Dendritic cell treated with granulocyte-macrophage colony-stimulating factor and Interleukin-4, amounts not matched to agents 40 ng/mL and 50 ng/mL, for 4 days (primary cell): ENCODE measurements at regions not wholly inside any gene's neighbourhood (a gene's known extent, or its start where the extent isn't known, plus 50 kb on each side); places are given as distances from the start of the nearest gene placed in this dataset.

ENCODE experiments used
- H3K27ac Mint-ChIP-seq: one replicate; pipeline ENCODE4 v1.8.0; 2022; ENCODE audit warnings: mild to moderate bottlenecking, mixed read lengths
- H3K27me3 Mint-ChIP-seq: one replicate; pipeline ENCODE4 v1.8.0; 2022; ENCODE audit warnings: mild to moderate bottlenecking, mixed read lengths
- H3K36me3 Mint-ChIP-seq: one replicate; pipeline ENCODE4 v1.8.0; 2022; ENCODE audit warnings: low read depth, mixed read lengths
- H3K4me1 Mint-ChIP-seq: one replicate; pipeline ENCODE4 v1.8.0; 2022; ENCODE audit warnings: low read depth, mixed read lengths
- H3K4me3 Mint-ChIP-seq: one replicate; pipeline ENCODE4 v1.8.0; 2022; ENCODE audit warnings: mild to moderate bottlenecking, moderate library complexity, mixed read lengths
- H3K9me3 Mint-ChIP-seq: one replicate; pipeline ENCODE4 v1.8.0; 2022; ENCODE audit warnings: mixed read lengths
- intact Hi-C: fragments of 100-400 bp; cut with micrococcal nuclease; formaldehyde crosslinking; loops from one replicate; pipeline ENCODE4 v1.15.0; 2022

GRCh38 chr2:23296691-23297090 is 88.3 kb upstream of the KLHL29 start:
- no peaks in the 10 kb centered on the region for H3K4me1 Mint-ChIP-seq
- no peak overlapping the region for H3K27ac Mint-ChIP-seq
- intact Hi-C loops: no loop called here
- no peaks in the 10 kb centered on the region for H3K27me3 Mint-ChIP-seq
- no peak overlapping the region for H3K4me3 Mint-ChIP-seq
- no peaks in the 10 kb centered on the region for H3K9me3 Mint-ChIP-seq
- no peaks in the 10 kb centered on the region for H3K36me3 Mint-ChIP-seq

GRCh38 chr2:23297112-23297511 is 87.9 kb upstream of the KLHL29 start:
- H3K27me3 Mint-ChIP-seq: no peaks in the 10 kb centered on the region
- no peaks in the 10 kb centered on the region for H3K36me3 Mint-ChIP-seq
- H3K27ac Mint-ChIP-seq: no peak overlapping the region
- no peak overlapping the region for H3K4me3 Mint-ChIP-seq
- intact Hi-C loops: no loop called here
- H3K4me1 Mint-ChIP-seq: no peaks in the 10 kb centered on the region
- H3K9me3 Mint-ChIP-seq: no peaks in the 10 kb centered on the region

- H3K4me3 Mint-ChIP-seq: no peak overlapping the region
- H3K36me3 Mint-ChIP-seq: no peaks in the 10 kb centered on the region
- no peaks in the 10 kb centered on the region for H3K27me3 Mint-ChIP-seq
- H3K4me1 Mint-ChIP-seq: no peaks in the 10 kb centered on the region
- intact Hi-C loops: no loop called here
- H3K9me3 Mint-ChIP-seq: no peaks in the 10 kb centered on the region
- H3K27ac Mint-ChIP-seq: no peak overlapping the region
Measured at GRCh38 chr2:23298551-23298950, 86.4 kb upstream of the KLHL29 start.

DNA sequence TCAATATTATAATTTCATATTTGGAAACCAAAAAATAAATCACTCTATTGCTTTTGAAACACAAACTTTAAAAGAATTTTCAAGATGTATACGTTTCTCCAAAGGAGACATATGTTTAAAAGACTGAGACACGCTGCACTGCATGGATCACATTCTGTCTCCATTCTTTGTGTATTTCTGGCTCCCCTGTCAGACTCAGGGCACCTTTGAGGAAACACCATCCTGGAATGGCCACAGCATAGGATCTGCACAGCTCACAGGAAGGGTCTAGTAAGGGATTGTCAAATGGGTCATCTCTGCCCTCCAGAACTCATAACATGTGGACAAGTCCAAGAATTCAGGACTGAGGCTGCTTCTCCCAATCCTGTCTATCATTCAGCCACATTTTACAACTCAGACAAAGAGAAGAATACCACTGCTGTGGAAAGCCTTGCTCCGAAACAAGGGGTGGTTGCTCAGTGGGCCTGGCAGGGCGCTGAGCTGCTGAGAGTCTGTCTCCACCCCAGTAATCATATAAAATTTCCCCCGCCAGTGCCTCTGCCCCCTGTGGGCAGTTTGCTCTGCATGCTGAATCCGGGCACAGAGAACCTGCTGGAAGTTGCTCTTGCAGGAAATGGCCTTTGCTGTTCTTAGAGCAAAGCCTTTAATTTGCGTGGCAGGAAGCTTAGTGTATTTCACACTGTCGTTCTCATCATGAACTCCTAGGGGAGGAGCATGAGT is 85.3 kb upstream of the KLHL29 start:
- H3K4me1 Mint-ChIP-seq: no peaks in the 10 kb centered on the region
- intact Hi-C loops: no loop called here

DNA sequence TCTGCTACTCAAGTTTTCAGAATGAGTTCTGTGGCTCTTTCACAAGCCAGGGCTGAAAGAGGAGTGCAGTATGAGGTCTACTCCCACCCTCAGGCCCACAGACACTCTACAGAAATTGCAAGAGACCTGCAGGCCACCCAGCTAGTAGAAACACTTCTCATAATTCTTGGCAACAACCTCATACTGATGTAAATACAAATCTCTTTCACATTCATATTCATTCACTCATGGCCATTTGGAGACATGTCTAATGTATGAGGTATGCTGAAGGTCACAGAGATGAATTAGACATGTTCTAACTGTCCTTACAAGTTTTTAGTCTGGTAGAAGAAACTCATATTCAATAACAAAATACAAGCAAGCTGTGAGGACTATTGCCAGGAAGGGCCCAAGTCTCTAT is 83.8 kb upstream of the KLHL29 start:
- no peaks in the 10 kb centered on the region for H3K4me1 Mint-ChIP-seq
- no peaks in the 10 kb centered on the region for H3K9me3 Mint-ChIP-seq
- H3K27me3 Mint-ChIP-seq: no peaks in the 10 kb centered on the region
- H3K4me3 Mint-ChIP-seq: no peak overlapping the region
- no peaks in the 10 kb centered on the region for H3K36me3 Mint-ChIP-seq
- no peak overlapping the region for H3K27ac Mint-ChIP-seq
- intact Hi-C loops: no loop called here

More for the DNA sequence above, 85.3 kb upstream of the KLHL29 start:
- H3K27ac Mint-ChIP-seq: no peak overlapping the region
- H3K4me3 Mint-ChIP-seq: no peak overlapping the region
- no peaks in the 10 kb centered on the region for H3K9me3 Mint-ChIP-seq
- H3K36me3 Mint-ChIP-seq: no peaks in the 10 kb centered on the region
- H3K27me3 Mint-ChIP-seq: no peaks in the 10 kb centered on the region

DNA sequence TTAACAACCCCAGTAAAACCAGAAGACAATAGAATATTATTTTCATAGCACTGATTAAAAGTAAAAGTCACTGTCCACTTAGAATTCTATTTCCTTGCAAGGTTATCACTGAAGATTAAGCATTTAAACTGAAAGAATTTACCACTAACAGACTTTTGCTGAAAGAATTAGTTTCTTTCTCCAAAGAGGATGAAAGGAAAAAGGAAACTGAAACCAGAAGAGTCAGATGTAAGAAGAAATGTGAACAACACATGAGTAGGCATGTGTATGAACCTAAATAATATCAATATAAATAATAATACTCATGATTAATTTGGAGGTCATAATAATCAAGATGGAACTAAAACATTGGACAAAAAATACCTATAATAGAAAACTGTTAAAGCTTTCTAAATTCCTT is 82.4 kb upstream of the KLHL29 start:
- H3K4me1 Mint-ChIP-seq: no peaks in the 10 kb centered on the region
- no peak overlapping the region for H3K27ac Mint-ChIP-seq
- no peak overlapping the region for H3K4me3 Mint-ChIP-seq
- intact Hi-C loops: no loop called here
- H3K27me3 Mint-ChIP-seq: no peaks in the 10 kb centered on the region
- H3K9me3 Mint-ChIP-seq: no peaks in the 10 kb centered on the region
- no peaks in the 10 kb centered on the region for H3K36me3 Mint-ChIP-seq

DNA sequence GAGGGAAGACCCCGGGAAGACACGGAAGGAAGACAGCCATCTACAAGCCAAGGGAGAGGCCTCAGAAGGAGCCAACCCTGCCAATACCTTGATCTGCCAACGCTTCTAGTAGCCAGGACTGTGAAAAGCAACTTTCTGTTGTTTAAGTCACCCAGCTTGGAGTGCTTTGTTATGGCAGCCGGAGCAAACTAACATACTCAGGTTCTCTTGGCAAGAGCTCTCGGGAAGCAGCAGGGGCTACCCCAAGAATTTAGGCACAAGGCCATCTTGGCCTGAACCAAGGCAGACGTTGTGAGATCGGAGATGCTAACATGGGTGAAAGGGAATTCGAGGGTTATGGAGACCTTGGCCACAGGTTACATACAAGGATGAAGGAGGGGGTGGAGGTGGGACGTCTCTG is 78.6 kb upstream of the KLHL29 start:
- Mint-ChIP-seq H3K27ac (no peak overlapping the region), H3K9me3 (no peaks in the 10 kb centered on the region), H3K27me3 (no peaks in the 10 kb centered on the region), H3K4me3 (no peak overlapping the region), H3K36me3 (no peaks in the 10 kb centered on the region), H3K4me1 (no peaks in the 10 kb centered on the region)
- intact Hi-C loops: no loop called here

DNA sequence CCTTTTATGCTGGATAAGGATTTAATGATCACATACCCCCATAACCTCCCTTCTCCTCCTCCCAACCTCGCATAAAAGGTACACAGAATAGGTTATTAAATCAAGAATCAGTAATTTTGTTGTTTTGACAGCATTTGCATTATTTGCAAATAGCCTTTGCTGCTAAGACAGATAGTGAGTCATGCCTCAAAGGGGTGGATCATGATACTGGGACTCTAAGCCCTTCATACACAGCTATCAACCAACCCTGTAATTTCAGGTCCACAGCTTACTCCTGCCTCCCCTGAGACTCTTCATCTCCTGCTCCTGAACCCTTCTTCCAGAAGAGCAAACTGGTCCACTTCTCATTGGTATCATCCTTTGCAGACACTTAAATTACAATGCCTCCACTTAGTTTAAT is 73.8 kb upstream of the KLHL29 start:
- Mint-ChIP-seq H3K4me1 (no peaks in the 10 kb centered on the region), H3K9me3 (no peaks in the 10 kb centered on the region), H3K36me3 (no peaks in the 10 kb centered on the region), H3K27ac (no peak overlapping the region), H3K4me3 (no peak overlapping the region), H3K27me3 (no peaks in the 10 kb centered on the region)
- intact Hi-C loops: no loop called here

- Mint-ChIP-seq H3K4me1 (no peaks in the 10 kb centered on the region), H3K27me3 (no peaks in the 10 kb centered on the region), H3K27ac (no peak overlapping the region), H3K9me3 (no peaks in the 10 kb centered on the region), H3K36me3 (no peaks in the 10 kb centered on the region), H3K4me3 (no peak overlapping the region)
- intact Hi-C loops: no loop called here
Measured at GRCh38 chr2:23312996-23313606, 71.9 kb upstream of the KLHL29 start.

GRCh38 chr2:23314687-23315086 is 70.3 kb upstream of the KLHL29 start:
- H3K27me3 Mint-ChIP-seq: no peaks in the 10 kb centered on the region
- no peak overlapping the region for H3K4me3 Mint-ChIP-seq
- H3K9me3 Mint-ChIP-seq: no peaks in the 10 kb centered on the region
- H3K36me3 Mint-ChIP-seq: no peaks in the 10 kb centered on the region
- H3K27ac Mint-ChIP-seq: no peak overlapping the region
- intact Hi-C loops: no loop called here
- H3K4me1 Mint-ChIP-seq: no peaks in the 10 kb centered on the region

DNA sequence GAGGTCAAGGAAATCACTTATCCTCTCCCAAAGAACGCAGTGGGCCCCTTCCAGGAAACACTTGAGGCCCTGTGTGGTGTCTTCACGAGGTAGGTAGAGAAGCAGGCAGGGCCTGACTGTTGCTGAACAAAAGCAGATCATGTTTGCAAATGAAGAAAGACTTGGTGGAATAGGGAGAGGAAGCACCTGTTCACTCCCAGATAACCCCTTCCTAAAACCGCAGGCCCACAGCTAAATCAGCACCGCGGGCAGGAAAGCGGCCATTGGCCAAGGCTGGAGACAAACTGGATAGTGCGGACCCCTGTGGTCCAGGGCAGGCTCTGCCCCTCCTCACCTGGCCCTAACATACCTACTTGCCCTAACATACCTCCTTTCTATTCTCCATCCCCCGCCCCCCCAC is 64.9 kb upstream of the KLHL29 start:
- Mint-ChIP-seq H3K9me3 (no peaks in the 10 kb centered on the region), H3K4me1 (no peaks in the 10 kb centered on the region), H3K27ac (no peak overlapping the region), H3K4me3 (no peak overlapping the region), H3K27me3 (peaks cover 7% of the 10 kb centered on the region), H3K36me3 (no peaks in the 10 kb centered on the region)
- intact Hi-C loops: no loop called here

DNA sequence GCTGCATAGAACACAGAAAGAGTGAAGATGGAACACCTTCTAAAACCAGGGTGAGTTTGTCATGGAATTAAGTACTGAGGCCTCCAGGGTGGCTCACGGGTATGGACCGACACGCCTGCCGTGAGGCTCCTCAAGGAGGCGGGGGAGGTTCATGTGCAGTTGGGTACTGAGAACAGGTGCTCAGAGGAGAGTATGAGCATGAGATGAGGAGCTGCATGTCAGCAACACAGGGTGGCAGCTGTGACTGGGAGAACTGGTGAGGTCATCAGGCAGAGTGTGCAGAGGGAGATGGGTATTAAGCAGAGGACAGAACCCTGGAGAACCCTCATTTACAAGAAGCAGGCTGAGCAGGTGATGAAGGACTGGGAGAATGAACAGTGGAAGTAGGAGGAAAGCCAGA is 63.2 kb upstream of the KLHL29 start:
- Mint-ChIP-seq H3K27me3 (peaks cover 7% of the 10 kb centered on the region), H3K4me1 (no peaks in the 10 kb centered on the region), H3K4me3 (no peak overlapping the region), H3K9me3 (no peaks in the 10 kb centered on the region), H3K27ac (no peak overlapping the region), H3K36me3 (no peaks in the 10 kb centered on the region)
- intact Hi-C loops: no loop called here

DNA sequence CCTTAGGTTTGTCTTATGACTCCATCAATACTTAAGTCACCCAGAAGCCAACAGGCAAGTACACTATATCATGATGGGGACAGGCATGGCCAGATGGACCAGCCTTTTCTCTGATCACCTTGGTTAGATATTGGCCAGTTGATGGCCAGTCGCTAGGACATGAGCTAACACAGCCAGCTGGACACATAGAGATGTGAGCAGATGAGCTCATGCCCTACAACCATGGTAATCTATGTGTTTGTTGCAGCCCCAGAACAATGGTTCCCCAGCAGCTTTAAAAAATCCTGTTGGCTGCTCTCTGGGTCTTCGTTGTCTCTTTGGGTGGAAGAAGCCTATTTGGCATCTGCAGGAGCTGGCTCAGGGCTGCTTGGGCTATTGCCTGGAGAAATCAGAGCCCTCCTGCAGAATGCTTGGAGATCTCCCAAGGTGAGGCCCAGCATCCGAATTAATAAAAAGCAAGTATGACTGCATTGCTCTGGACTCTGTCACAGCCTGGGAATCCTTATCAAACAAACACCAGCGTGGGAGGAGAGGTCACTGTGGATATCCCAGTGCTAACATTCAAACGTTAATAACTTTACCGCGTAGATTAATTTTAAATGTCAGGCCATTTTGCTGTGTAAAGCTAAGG is 62.3 kb upstream of the KLHL29 start:
- intact Hi-C loops: no loop called here
- H3K4me3 Mint-ChIP-seq: no peak overlapping the region
- H3K27ac Mint-ChIP-seq: no peak overlapping the region
- H3K9me3 Mint-ChIP-seq: no peaks in the 10 kb centered on the region
- no peaks in the 10 kb centered on the region for H3K36me3 Mint-ChIP-seq
- no peaks in the 10 kb centered on the region for H3K4me1 Mint-ChIP-seq
- peaks cover 7% of the 10 kb centered on the region for H3K27me3 Mint-ChIP-seq

DNA sequence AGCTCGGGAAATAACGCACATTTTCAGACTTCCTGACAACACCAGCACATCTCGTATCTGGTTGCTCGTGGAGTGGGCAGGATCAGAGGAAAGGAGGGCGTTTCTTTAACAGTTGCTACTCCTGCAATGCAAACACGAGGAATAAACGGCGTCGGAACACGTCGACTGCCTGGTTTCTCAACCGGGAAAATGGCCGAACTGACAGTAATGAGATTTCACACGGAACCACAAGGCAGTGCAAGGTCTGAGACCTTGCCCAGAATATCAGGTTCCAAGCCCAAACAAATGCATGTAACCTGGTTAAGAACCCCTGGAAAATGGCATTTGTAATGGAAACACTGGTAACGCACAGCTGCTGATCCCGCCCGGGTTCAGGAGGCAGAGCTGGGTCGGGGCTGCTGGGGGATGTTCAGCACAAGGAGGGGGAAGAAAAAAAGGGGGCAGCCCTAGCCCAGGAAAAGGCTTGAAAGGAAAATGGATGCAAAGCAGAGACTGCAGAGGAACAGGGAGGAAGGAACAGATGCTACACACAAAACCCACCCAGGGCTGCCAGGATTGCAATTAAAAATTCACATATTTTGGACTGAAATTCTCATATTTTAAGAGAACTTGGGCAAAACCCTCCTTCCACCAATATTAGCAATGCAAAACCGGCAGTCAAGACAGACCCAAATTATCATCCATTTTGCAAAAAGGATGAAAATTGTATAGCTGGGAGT is 61.6 kb upstream of the KLHL29 start:
- Mint-ChIP-seq H3K36me3 (no peaks in the 10 kb centered on the region), H3K27me3 (peaks cover 7% of the 10 kb centered on the region), H3K9me3 (no peaks in the 10 kb centered on the region), H3K27ac (no peak overlapping the region), H3K4me3 (no peak overlapping the region), H3K4me1 (no peaks in the 10 kb centered on the region)
- intact Hi-C loops: no loop called here
